CD4-positive, CD25-positive, alpha-beta regulatory T cell (primary cell): ENCODE measurements at regions not wholly inside any gene's neighbourhood (a gene's known extent, or its start where the extent isn't known, plus 50 kb on each side); places are given as distances from the start of the nearest gene placed in this dataset.

Experiments used
- ATAC-seq, 2 donors: fragments of 150-1000 bp; cut with Tn5 transposase; one replicate each; pipeline ENCODE4 v1.10.0; 2021; ENCODE audit warnings: low read depth in 2 of 2, moderate number of reproducible peaks in 2 of 2, moderate library complexity in 1 of 2
- DNase-seq, 3 donors: peaks; one replicate each; pipeline versions ENCODE4 v3.0.0 to v3.0.0-alpha.2; 2012 to 2022; ENCODE audit warnings: mixed read lengths in 1 of 3
- H3K27ac ChIP-seq: one replicate; pipeline ENCODE4 v1.7.0; 2013; ENCODE audit warnings: mild to moderate bottlenecking, low read length; ENCODE audit not compliant: insufficient read depth, poor library complexity, severe bottlenecking
- H3K27me3 ChIP-seq: one replicate; pipeline ENCODE4 v1.7.0; 2013; ENCODE audit warnings: low read length; ENCODE audit not compliant: control insufficient read depth, insufficient read depth
- H3K36me3 ChIP-seq: one replicate; pipeline ENCODE4 v1.7.0; 2013; ENCODE audit warnings: mild to moderate bottlenecking, low read length, moderate library complexity; ENCODE audit not compliant: control insufficient read depth, insufficient read depth
- H3K4me1 ChIP-seq: 2 replicates; pipeline ENCODE4 v1.7.0; 2013; ENCODE audit warnings: mild to moderate bottlenecking, low read length; ENCODE audit not compliant: insufficient read depth, control insufficient read depth, poor library complexity, severe bottlenecking
- H3K4me3 ChIP-seq: one replicate; pipeline ENCODE4 v1.7.0; 2013; ENCODE audit warnings: low read depth, mild to moderate bottlenecking, low read length, moderate library complexity
- H3K9me3 ChIP-seq, 2 experiments: 1 replicate in 1 of 2; 2 replicates in 1 of 2; pipeline ENCODE4 v1.7.0; 2013; ENCODE audit warnings: low read length in 2 of 2, mild to moderate bottlenecking in 1 of 2, moderate library complexity in 1 of 2; ENCODE audit not compliant: control insufficient read depth in 2 of 2
- H3K27ac Mint-ChIP-seq, 3 donors: one replicate each; pipeline ENCODE4 v1.8.0; 2020 to 2022; ENCODE audit warnings: mild to moderate bottlenecking in 3 of 3, mixed read lengths in 3 of 3, moderate library complexity in 2 of 3
- H3K27me3 Mint-ChIP-seq: one replicate; pipeline ENCODE4 v1.8.0; 2022; ENCODE audit warnings: mild to moderate bottlenecking, mixed read lengths
- H3K36me3 Mint-ChIP-seq: one replicate; pipeline ENCODE4 v1.8.0; 2020; ENCODE audit warnings: mixed read lengths
- H3K4me1 Mint-ChIP-seq, 4 donors: one replicate each; pipeline ENCODE4 v1.8.0; 2020 to 2022; ENCODE audit warnings: mixed read lengths in 4 of 4, mild to moderate bottlenecking in 1 of 4
- H3K4me3 Mint-ChIP-seq, 4 donors: one replicate each; pipeline ENCODE4 v1.8.0; 2020 to 2022; ENCODE audit warnings: mild to moderate bottlenecking in 4 of 4, mixed read lengths in 4 of 4, moderate library complexity in 3 of 4
- H3K9me3 Mint-ChIP-seq, 7 donors: one replicate each; pipeline ENCODE4 v1.8.0; 2020 to 2022; ENCODE audit warnings: mixed read lengths in 7 of 7, mild to moderate bottlenecking in 3 of 7, moderate library complexity in 2 of 7

DNA sequence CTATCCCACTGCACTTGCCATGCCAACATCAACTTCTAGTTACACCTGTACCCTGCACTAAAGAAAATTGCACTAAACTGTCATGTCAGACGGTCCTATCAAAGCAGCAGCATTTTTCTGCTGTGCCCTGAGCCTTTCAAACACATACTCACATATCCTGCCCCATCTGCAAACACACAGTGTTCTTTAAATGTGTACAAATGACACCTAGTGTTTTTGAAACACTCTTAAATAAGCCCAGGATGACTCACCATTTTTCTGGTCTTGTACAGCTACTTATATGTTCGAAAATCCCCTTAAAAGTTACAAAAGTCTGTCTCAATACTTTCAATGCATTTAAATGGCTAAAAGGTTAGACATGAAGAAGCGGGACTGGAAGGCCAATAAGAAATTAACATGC is 346.7 kb upstream of the PPARGC1A start:
- Mint-ChIP-seq H3K4me1 (no peaks in the 10 kb centered on the region), H3K27ac (no peak overlapping the region), H3K4me3 (no peak overlapping the region), H3K9me3 (peaks cover 0 to 2% (median 0%) of the 10 kb centered on the region in 7 donors), H3K27me3 (no peaks in the 10 kb centered on the region), H3K36me3 (no peaks in the 10 kb centered on the region)
- Histone ChIP-seq H3K9me3 (no peaks in the 10 kb centered on the region), H3K27me3 (no peaks in the 10 kb centered on the region), H3K27ac (no peak overlapping the region), H3K36me3 (no peaks in the 10 kb centered on the region), H3K4me3 (no peak overlapping the region), H3K4me1 (no peaks in the 10 kb centered on the region)
- DNase-seq, result no peak
- no peak for ATAC-seq

DNA sequence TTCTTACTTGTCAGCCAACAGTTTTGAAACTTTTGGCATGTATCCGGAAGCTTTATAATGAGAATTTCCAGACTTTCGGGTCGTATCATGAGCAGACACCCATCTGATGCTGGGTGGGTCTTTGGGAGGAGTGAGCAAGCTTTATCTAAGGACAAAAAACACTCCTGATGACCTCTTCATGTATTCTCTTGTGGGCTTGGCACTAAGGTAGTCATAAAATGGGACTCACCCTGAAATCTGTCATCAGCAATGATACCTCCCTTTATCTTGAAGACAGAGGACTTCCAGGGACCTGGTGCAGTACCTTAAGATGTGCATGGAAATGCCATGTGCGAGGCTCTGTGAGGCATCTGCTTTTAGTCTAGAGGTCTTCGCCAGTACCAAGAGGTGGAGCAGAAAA is 346.3 kb upstream of the PPARGC1A start:
- ATAC-seq, result no peak

GRCh38 chr4:24235618-24236017 is 345.8 kb upstream of the PPARGC1A start:
- Mint-ChIP-seq H3K4me1 (no peaks in the 10 kb centered on the region), H3K9me3 (peaks cover 0 to 2% (median 0%) of the 10 kb centered on the region in 7 donors), H3K4me3 (no peak overlapping the region), H3K27ac (no peak overlapping the region), H3K36me3 (no peaks in the 10 kb centered on the region), H3K27me3 (no peaks in the 10 kb centered on the region)
- no peaks in the 10 kb centered on the region for H3K27me3 ChIP-seq
- no peaks in the 10 kb centered on the region for H3K4me1 ChIP-seq
- H3K36me3 ChIP-seq, result no peaks in the 10 kb centered on the region
- no peak for ATAC-seq
- no peak for DNase-seq
- H3K27ac ChIP-seq, result no peak overlapping the region
- H3K9me3 ChIP-seq, result no peaks in the 10 kb centered on the region
- H3K4me3 ChIP-seq, result no peak overlapping the region

More for the DNA sequence above, 346.3 kb upstream of the PPARGC1A start:
- no peak overlapping the region for H3K27ac Mint-ChIP-seq
- H3K4me1 Mint-ChIP-seq, result no peaks in the 10 kb centered on the region
- H3K36me3 ChIP-seq, result no peaks in the 10 kb centered on the region
- peaks cover 0 to 2% (median 0%) of the 10 kb centered on the region in 7 donors for H3K9me3 Mint-ChIP-seq
- H3K4me1 ChIP-seq, result no peaks in the 10 kb centered on the region
- H3K27me3 Mint-ChIP-seq, result no peaks in the 10 kb centered on the region
- no peak overlapping the region for H3K4me3 Mint-ChIP-seq
- no peak overlapping the region for H3K4me3 ChIP-seq
- no peaks in the 10 kb centered on the region for H3K9me3 ChIP-seq
- DNase-seq, result no peak
- H3K27me3 ChIP-seq, result no peaks in the 10 kb centered on the region
- no peak overlapping the region for H3K27ac ChIP-seq
- H3K36me3 Mint-ChIP-seq, result no peaks in the 10 kb centered on the region

DNA sequence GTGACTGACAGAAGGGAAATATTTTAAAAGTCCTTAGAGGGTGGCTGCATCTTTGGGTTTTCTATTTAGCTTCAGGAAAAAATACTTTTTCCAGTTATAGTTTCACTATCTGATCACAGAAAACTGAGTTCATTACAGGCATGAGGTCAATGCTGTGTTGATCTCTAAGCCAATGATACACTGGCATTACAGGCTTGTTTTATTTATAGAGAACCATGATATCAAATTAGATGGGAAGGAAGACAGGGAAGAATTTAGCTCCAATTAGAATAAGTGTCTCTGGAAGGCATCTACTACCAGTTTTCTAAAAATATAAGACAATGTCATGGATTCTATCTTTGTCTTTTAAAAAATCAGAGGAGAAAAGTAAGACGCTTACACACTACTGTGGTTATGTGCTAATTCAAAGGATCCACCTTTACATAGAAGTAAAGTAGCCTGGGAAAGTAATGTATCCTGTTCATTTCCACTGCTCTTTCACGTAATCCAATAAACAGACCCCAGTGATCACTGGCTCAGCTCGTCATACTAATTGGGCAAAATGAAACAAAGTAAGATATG is 344.5 kb upstream of the PPARGC1A start:
- Histone ChIP-seq H3K4me1 (no peaks in the 10 kb centered on the region), H3K27me3 (no peaks in the 10 kb centered on the region), H3K36me3 (no peaks in the 10 kb centered on the region), H3K27ac (no peak overlapping the region), H3K9me3 (no peaks in the 10 kb centered on the region), H3K4me3 (no peak overlapping the region)
- Mint-ChIP-seq H3K4me3 (no peak overlapping the region), H3K9me3 (peaks cover 0 to 4% (median 0%) of the 10 kb centered on the region in 7 donors), H3K36me3 (no peaks in the 10 kb centered on the region), H3K27ac (no peak overlapping the region), H3K27me3 (no peaks in the 10 kb centered on the region), H3K4me1 (no peaks in the 10 kb centered on the region)
- ATAC-seq (no peak), DNase-seq (no peak)

DNA sequence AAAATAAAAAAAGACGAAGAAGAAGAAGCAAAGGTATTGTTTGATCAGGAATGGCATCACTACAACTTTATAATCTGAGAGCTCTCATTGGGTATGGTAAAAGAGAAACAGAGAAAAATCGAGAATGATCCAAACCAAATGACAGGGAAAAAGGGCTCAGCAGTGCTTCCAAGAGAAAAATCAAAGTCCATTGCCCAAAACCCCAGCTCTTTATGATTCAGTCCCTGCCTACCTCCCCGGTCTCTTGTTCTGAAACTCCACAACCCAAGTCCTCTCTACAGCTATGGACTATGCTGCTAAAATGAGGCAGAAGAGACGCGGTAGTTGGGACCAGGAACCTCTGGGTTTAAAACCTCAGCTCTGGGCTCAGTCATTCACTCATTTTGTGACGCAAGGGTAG is 341.1 kb upstream of the PPARGC1A start:
- H3K36me3 ChIP-seq, result no peaks in the 10 kb centered on the region
- ATAC-seq (no peak), DNase-seq (no peak)
- no peak overlapping the region for H3K27ac ChIP-seq
- Mint-ChIP-seq H3K36me3 (no peaks in the 10 kb centered on the region), H3K9me3 (peaks cover 0 to 5% (median 1%) of the 10 kb centered on the region in 7 donors), H3K27me3 (no peaks in the 10 kb centered on the region), H3K4me3 (no peak overlapping the region), H3K27ac (no peak overlapping the region), H3K4me1 (no peaks in the 10 kb centered on the region)
- H3K27me3 ChIP-seq, result no peaks in the 10 kb centered on the region
- no peaks in the 10 kb centered on the region for H3K9me3 ChIP-seq
- H3K4me3 ChIP-seq, result no peak overlapping the region
- H3K4me1 ChIP-seq, result no peaks in the 10 kb centered on the region

DNA sequence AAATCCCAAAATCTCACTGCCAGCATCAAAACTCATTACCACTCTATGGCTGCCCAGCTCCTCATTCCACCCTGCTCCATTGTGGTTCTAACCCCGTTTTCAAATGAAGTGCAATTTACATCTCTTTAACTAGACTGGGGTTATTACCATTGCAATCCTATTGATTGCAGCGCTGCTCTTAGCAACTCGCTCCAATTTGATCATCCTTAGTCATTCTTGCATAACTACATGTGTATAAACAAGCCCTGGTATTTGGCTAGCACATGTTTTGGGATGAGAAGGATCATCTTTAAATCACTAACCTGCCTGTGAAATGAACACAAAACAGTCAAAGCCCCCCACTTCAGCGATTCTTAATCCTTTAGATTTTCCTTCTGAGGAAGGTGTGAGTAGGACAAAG is 340.1 kb upstream of the PPARGC1A start:
- no peaks in the 10 kb centered on the region for H3K4me1 Mint-ChIP-seq

DNA sequence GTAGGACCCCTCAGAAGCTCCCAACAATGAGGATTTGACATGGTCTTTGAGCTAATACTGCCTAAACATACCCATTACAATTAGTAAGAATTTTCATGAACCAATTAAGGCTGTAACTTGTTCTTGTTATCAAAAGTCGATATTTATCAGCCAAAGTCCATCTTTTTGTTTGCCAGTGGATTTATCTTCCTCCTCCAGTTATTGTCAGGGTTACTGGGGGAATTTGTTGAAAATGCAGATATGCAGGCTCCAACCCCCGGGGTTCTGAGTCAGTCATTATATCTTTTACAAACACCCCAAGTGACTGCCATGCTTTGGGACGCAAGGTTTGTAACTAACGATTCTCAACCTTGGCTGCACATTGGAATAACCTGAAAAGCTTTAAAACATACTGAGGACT is 338.8 kb upstream of the PPARGC1A start:
- Mint-ChIP-seq H3K27me3 (no peaks in the 10 kb centered on the region), H3K9me3 (peaks cover 0 to 12% (median 4%) of the 10 kb centered on the region in 7 donors), H3K4me3 (no peak overlapping the region), H3K36me3 (no peaks in the 10 kb centered on the region), H3K4me1 (no peaks in the 10 kb centered on the region), H3K27ac (no peak overlapping the region)
- Histone ChIP-seq H3K36me3 (no peaks in the 10 kb centered on the region), H3K27ac (no peak overlapping the region), H3K4me1 (no peaks in the 10 kb centered on the region), H3K4me3 (no peak overlapping the region), H3K27me3 (no peaks in the 10 kb centered on the region), H3K9me3 (no peaks in the 10 kb centered on the region)
- ATAC-seq (no peak), DNase-seq (no peak)

More for the DNA sequence above, 340.1 kb upstream of the PPARGC1A start:
- H3K27me3 ChIP-seq, result no peaks in the 10 kb centered on the region
- no peak for ATAC-seq
- no peak for DNase-seq
- Mint-ChIP-seq H3K9me3 (peaks cover 0 to 8% (median 3%) of the 10 kb centered on the region in 7 donors), H3K36me3 (no peaks in the 10 kb centered on the region), H3K4me3 (no peak overlapping the region), H3K27me3 (no peaks in the 10 kb centered on the region), H3K27ac (no peak overlapping the region)
- no peaks in the 10 kb centered on the region for H3K9me3 ChIP-seq
- no peaks in the 10 kb centered on the region for H3K4me1 ChIP-seq
- H3K27ac ChIP-seq, result no peak overlapping the region
- H3K36me3 ChIP-seq, result no peaks in the 10 kb centered on the region
- no peak overlapping the region for H3K4me3 ChIP-seq

DNA sequence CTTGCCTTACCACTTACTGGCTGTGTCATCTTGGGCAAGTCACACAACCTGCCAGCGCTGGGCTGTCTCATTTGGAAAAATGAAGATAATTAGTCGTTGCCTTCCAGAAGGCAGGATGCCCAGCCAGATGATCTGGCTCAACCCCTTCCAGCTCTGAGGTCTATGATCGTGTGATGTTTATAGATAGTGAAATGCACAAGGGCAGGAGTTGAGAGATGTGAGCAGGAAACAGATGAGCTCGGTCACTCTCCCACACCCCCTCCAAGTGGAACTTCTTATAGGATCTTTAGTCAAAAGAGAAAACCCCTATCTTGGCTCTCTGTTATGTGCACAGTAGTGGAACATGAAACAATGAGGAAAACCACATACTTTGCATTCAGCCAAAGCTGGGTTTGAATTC is 336.8 kb upstream of the PPARGC1A start:
- Mint-ChIP-seq H3K27ac (no peak overlapping the region), H3K4me3 (no peak overlapping the region), H3K4me1 (no peaks in the 10 kb centered on the region), H3K36me3 (no peaks in the 10 kb centered on the region), H3K27me3 (no peaks in the 10 kb centered on the region), H3K9me3 (peaks cover 0 to 12% (median 4%) of the 10 kb centered on the region in 7 donors)
- ATAC-seq (no peak), DNase-seq (no peak)
- Histone ChIP-seq H3K27ac (no peak overlapping the region), H3K27me3 (no peaks in the 10 kb centered on the region), H3K4me1 (no peaks in the 10 kb centered on the region), H3K9me3 (no peaks in the 10 kb centered on the region), H3K36me3 (no peaks in the 10 kb centered on the region), H3K4me3 (no peak overlapping the region)
